ENCODE measurements at regions not wholly inside any gene's neighbourhood (a gene's known extent, or its start where the extent isn't known, plus 50 kb on each side); places are given as distances from the start of the nearest gene placed in this dataset.
"Not testable (repeated sequence)": the region's sequence is repeated elsewhere in the genome, so short reads cannot be mapped to it uniquely, and the experiment has no call there.

DNA sequence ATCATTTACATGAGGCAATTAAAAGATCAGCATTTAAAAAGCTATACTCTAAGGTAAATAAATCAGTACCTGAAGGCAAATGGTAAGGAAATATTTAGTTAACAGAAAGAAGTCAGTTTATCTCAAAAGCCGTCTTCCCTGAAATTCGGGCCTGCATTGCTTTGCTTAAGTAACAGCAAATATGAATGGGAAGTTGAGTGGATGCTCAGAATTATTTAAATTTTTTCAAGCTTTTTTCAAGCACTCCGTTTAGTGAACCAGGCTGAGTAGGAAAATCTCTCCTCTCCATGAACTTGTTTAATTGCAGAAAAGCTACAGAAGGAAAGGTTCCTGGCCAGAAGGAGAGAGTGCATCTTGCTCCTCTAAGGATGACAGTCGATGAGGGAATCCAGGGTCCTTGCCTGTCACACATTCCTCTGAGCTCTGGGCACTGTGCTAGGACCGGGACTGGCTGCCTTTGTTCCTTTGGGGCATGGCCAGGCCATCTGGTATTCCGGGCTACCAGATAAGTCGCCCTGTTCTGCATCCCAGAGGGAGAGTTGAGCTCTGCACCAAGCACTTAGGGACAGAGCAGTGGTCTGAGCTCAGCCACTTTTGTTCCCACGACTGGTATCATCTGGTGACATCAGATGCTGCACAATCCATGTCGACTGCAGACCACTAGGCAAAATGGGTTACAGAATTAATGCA is 77.6 kb downstream of the RIN2 start:
- no peak for DNase-seq

DNA sequence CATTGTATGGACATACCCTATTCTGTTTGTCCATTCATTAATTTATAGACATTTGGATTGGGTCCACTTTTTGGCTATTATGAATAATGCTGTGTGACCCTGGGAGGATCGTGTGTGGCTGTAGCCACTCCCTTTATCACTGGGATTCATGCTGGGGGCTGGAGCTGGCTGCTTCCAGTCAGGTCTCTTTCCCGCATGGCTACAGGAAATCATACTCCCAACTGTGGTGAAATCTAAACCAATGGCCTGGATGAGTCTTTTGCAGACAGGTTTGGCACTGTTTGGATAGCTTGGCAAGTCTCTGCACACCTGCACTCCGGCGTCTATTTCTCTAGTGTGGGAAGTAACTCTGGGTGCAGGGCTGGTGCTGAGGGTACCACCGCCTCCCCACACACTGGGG is 80.4 kb downstream of the RIN2 start:
- DNase-seq = no peak

DNA sequence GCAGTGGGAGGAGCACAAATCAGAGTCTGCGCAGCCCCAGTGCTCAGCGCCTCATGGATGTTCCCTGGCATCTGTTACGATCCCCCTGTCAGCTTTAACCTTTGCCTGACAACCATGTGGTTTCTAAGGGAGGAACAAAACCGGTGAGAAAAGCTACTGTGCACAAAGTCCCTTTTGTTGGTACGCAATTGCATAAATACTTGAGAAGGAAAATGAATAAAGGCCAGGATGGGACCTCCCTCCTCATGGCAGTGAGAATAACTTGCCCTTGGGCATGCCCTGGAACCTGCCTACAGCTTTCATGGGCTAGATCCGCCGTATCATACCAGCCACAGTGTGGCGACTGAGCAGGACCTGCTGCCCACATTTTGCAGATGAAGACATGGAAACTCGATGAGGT is 81.0 kb downstream of the RIN2 start:
- DNase-seq = no peak

GRCh38 chr20:19840111-19840710 is 82.2 kb downstream of the RIN2 start:
- no peak for DNase-seq

DNA sequence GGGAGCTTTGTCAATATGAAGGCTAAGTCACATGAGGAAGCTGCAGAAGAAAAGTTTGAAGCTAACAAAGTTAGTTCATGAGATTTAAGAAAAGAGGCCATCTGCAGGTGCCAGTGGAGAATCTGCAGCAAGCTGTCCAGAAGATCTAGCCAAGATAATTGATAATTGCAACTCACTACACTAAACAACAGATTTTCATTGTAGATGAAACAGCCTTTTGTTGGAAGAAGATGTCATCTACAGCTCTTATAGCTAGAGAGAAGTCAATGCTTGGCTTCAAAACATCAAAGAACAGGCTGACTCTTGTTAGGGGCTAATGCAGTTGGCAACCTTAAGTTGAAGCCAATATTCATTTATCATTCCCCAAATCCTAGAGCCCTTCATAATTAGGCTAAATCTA is 83.7 kb downstream of the RIN2 start:
- DNase-seq = no peak

DNA sequence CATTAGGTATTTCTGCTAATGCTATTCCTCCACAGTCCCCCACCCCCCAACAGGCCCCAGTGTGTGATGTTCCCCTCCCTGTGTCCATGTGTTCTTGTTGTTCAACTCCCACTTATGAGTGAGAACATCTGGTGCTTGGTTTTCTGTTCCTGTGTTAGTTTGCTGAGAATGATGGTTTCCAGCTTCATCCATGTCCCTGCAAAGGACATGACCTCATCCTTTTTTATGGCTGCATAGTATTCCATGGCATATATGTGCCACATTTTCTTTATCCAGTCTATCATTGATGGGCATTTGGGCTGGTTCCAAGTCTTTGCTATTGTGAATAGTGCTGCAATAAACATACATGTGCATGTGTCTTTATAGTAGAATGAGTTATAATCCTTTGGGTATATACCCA is 86.8 kb downstream of the RIN2 start:
- not testable (repeated sequence) for DNase-seq

GRCh38 chr20:19847383-19847782 is 89.3 kb downstream of the RIN2 start:
- no peak for DNase-seq

DNA sequence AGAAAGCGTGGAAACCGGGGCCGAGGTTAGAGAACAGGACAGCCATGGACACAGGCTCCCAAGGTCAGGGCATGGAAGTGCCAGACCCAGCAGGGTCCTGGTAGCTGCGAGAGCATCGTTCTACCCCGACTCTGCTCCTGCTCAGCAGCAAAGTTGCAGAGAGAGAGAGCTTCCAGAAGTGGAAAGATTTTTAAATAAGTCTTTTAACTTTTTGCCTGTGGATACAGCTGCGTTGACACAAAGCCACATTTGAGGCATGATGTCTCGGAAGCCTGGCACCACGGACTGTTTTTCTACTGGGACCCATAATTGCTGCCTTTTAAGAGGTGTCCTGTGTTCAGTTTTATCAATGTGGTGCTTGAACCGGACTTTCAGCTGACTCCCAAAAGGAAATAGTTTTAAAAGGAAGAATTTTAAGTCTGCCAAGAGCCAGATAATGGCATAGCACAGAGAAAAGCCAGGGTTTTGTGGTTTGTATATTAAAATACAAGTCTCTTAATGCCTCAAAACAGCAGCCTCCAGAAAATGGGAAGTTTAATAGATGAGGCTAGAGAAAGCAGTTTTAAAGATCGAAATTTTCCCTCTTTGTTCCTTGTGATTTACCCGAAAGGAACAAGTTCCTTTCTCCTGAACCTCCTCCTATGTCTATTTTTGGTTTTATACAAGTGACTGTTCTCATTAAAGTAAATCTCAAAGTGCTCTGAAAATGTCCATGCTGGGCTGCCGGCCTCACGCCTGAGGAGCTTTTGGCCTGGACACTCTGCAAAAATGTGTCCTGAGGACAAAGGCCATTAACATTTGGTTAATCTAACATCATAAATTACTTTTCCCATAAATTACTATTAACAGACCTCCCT is 91.5 kb downstream of the RIN2 start:
- DNase-seq = no peak

GRCh38 chr20:19850198-19850533 is 92.1 kb downstream of the RIN2 start:
- no peak for DNase-seq

DNA sequence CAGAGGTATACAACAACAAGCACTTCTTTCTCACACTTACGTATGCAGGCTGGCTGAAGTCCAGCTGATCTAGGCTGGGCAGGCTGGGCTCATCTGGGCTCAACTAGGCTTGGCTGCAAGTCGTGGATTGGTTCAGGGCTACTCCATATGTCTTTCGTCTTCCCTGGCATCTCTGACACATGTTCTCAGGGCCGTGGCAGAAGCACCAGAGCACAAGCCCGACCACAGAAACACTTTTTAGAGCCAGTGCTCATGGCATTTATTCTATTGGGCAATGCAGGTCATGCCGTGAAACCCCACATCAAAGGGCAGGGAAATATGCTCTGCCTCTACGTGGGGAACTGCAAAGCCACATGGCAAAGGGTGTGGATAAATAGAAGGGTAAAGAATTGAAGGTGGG is 93.8 kb downstream of the RIN2 start:
- DNase-seq = no peak

DNA sequence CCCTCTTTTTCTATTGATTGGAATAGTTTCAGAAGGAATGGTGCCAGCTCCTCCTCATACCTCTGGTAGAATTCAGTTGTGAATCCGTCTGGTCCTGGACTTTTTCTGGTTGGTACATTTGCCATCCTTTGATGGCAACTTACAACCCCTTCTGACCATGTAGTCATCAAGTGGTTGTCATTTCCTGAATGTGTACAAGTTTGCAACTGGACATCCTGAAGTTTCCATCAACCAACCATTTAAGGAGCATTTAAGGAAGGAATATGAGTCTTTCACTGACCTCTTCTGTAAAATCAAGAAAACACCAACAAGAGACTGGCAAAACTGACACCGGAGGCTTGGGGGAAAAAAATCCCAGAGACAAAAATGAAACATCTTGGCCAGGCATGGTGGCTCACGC is 97.4 kb downstream of the RIN2 start:
- DNase-seq = no peak

GRCh38 chr20:19858466-19859371 is 100.7 kb downstream of the RIN2 start:
- no peak for DNase-seq

- no peak for DNase-seq
Measured at GRCh38 chr20:19859444-19859843, 101.4 kb downstream of the RIN2 start.

GRCh38 chr20:19860737-19861136 is 102.7 kb downstream of the RIN2 start:
- no peak for DNase-seq

DNA sequence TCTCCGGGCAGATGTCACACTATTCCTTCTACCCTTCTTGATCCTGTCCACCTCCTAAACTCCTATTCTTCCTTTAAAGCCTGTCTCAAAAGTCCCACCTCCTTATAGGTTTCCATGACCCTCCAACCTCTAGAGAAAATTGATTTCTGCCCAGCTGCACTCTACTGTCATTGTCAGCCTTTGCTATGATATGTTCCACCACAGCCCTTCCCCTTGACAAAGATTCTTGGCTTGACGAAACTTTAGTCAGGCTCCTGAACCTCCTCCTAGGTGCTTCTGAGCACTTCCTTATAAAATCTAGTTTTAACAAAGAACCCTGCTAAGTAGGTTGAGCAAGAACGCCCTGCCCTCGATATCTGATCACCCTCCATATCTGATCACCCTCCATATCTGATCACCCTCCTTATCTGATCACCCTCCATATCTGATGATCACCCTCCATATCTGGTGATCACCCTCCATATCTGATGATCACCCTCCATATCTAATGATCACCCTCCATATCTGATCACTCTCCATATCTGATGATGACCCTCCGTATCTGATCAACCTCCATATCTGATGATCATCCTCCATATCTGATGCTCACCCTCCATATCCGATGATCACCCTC is 103.2 kb downstream of the RIN2 start:
- DNase-seq = no peak

DNA sequence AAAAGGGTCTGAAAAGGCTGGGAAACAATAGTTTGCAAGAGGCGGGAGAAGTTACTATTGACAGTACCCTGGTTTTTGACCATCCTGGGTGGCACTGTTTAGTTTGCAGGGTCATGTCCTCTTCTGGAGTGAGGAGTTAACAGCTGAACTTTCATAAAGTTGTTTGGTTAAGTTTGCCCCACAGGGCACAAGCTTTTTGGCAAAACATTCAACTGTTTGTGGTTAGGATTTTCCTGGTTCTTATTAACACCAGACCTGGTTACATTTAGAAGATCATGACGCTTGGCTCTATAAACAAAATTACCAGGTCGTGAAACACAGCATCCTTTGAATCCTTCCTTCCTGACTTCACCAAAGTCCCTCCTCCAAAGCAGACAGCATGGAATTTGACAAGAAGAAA is 106.1 kb downstream of the RIN2 start:
- DNase-seq = no peak

DNA sequence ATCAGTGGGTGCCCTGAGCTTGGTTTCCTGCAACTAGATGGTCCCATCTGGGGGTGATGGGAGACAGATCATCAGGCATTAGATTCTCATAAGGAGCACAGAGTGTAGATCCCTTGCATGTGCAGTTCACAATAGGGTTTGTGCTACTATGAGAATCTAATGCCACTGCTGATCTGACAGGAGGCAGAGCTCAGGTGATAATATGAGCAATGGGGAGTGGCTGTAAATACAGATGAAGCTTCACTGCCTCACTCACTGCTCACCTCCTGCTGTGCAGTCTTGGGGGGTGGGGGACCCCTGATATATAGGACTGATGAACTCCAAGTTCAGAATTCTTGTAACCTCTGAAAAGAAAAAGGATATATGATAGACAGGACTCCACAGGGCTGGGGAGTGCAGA is 108.0 kb downstream of the RIN2 start:
- no peak for DNase-seq

DNA sequence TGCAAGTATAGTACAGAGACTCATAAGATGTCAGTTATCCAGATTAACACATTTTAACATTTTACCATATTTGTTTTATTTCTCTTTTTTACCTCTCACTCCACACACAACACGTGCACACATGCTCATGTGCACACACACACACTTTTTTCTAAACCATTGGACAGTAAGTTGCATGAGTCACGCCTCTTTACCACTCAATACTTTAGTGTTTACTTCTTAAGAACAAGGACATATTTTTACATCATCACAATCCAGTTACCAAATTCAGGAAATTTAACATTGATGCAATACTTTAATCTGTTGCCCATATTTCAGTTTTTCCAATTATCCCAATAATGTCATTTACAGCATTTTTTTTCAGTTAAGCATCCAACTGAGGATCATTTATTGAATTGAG is 109.0 kb downstream of the RIN2 start:
- DNase-seq = no peak

DNA sequence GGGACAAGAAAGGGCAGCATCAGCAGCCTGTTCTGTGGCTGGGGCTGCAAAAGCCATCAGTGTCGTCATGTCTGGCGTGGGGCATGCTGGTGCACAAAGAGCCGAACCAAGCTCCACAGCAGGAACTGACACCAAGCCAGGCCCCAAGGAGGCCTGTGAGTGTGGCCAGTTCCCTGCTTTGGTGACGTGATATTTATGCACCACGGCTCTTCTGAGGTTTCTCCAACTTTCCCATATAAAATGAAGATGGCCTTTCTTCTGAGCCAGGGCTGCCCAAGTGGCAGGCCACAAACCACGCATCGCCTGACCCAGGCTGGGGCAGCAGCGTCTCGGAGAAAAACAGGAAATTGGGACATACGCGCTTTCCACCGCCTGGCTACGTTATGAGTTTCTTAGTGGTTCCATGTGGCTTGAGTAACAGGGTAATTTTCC is 109.9 kb downstream of the RIN2 start:
- DNase-seq = no peak

- no peak for DNase-seq
Measured at GRCh38 chr20:19868441-19868840, 110.4 kb downstream of the RIN2 start.

DNA sequence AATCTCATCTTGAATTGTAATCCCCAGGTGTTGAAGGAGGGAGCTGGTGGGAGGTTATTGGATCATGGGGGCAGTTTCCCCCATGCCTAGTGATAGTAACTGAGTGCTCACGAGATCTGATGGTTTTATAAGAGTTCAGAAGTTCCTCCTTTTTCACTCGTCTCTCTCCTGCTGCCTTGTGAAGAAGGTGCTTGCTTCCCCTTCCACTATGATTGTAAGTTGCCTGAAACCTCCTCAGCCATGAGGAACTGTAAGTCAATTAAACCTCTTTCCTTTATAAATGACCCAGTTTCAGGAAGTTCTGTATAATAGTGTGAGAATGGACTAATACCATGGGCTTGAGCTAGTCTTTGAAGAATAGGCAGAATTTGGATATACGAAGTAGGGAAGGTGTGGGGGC is 113.9 kb downstream of the RIN2 start:
- DNase-seq = no peak

DNA sequence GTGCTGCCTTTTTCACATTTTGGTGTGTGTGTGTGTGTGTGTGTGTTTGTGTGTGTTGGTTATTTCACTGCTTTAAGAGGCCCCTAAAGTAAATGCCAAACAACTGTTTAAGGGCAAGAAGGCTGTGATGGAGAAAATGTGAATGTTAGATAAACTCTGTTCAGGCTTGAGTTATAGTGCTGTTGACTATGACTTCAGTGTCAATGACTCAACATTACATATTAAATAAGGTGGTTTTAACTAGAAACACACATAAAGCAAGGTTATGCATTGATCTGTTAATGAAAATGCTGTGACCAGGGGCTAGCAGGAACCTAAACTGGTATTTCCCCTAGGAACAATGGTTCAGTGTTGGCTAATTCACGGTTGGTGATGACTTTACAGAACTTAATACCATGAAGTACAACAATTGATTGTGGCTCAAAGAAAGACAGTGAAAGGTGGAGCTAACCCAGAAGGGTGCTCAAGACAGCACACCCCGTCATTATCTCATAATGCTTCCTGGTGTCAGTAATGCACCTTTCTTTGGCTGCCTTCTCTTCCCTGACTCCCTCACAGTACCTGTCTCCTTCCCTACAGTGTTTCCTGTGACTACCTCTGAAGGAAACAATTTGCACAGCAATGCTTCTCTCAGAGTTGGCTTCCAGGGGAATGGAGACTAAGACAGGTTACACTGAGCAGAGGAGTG is 116.1 kb downstream of the RIN2 start:
- DNase-seq = no peak
